ENCODE measurements at regions not wholly inside any gene's neighbourhood (a gene's known extent, or its start where the extent isn't known, plus 50 kb on each side); places are given as distances from the start of the nearest gene placed in this dataset.

- TF ChIP-seq CEBPZ (IDR thresholded peaks at IDR 0.05; ENCODE audit: low read length) (no peak), KDM1A (CRISPR knock-in tag; IDR thresholded peaks at IDR 0.05) (no peak), BCL3 (CRISPR knock-in tag; IDR thresholded peaks at IDR 0.05) (no peak), ZNF576 (CRISPR knock-in tag; IDR thresholded peaks at IDR 0.05) (no peak), YEATS2 (CRISPR knock-in tag; IDR thresholded peaks at IDR 0.05; ENCODE audit: borderline replicate concordance) (no peak), ZZZ3 (CRISPR knock-in tag; IDR thresholded peaks at IDR 0.05; ENCODE audit: borderline replicate concordance) (no peak), HDAC2 (CRISPR knock-in tag; IDR thresholded peaks at IDR 0.05) (no peak), IRF2 (CRISPR knock-in tag; IDR thresholded peaks at IDR 0.05) (no peak), MEIS2 (CRISPR knock-in tag; IDR thresholded peaks at IDR 0.05) (no peak), ZFP62 (CRISPR knock-in tag; IDR thresholded peaks at IDR 0.05) (no peak), ZNF317 (CRISPR knock-in tag; IDR thresholded peaks at IDR 0.05) (no peak), SIN3A (IDR thresholded peaks at IDR 0.05; ENCODE audit: borderline replicate concordance, low read depth, low read length) (no peak)
These were observed 232.9 kb upstream of the PCDH20 start for GRCh38 chr13:61648547-61648946.
